HEK293T (cell line): ENCODE measurements at regions not wholly inside any gene's neighbourhood (a gene's known extent, or its start where the extent isn't known, plus 50 kb on each side); places are given as distances from the start of the nearest gene placed in this dataset.
"Not testable (repeated sequence)": the region's sequence is repeated elsewhere in the genome, so short reads cannot be mapped to it uniquely, and the experiment has no call there.

Experiments used
- CTCF ChIA-PET: fragments of 350-600 bp; formaldehyde crosslinking; extraction: SDS; loops from one replicate; lab custom pipeline; 2021; ENCODE audit warnings: antibody characterized with exemption, inconsistent platforms; lab: Yijun Ruan, JAX
- POLR2A ChIA-PET: fragments of 350-600 bp; formaldehyde crosslinking; extraction: SDS; loops from one replicate; lab custom pipeline; 2020; ENCODE audit warnings: antibody characterized with exemption, inconsistent platforms; lab: Yijun Ruan, JAX
- DNase-seq: peaks from one replicate; pipeline ENCODE4 v3.0.0; 2012; ENCODE audit warnings: mixed read lengths; ENCODE audit errors: extremely low spot score
- ARNT ChIP-seq: fragments of 450-650 bp; IDR thresholded peaks from 2 replicates; pipeline ENCODE4 v1.6.1; 2017; ENCODE audit warnings: mild to moderate bottlenecking
- BHLHE40 ChIP-seq: fragments of 450-650 bp; IDR thresholded peaks from 2 replicates; pipeline ENCODE4 v1.6.1; 2016; ENCODE audit warnings: mild to moderate bottlenecking, moderate library complexity, borderline replicate concordance
- CTBP1 ChIP-seq: fragments of 450-650 bp; IDR thresholded peaks from 2 replicates; pipeline ENCODE4 v1.6.1; 2016; ENCODE audit warnings: borderline replicate concordance
- ELF4 ChIP-seq: fragments of 450-650 bp; IDR thresholded peaks from 2 replicates; pipeline ENCODE4 v1.6.1; 2017; ENCODE audit warnings: antibody characterized with exemption
- FOXA1 ChIP-seq: fragments of 450-650 bp; IDR thresholded peaks from 2 replicates; pipeline ENCODE4 v1.6.1; 2016; ENCODE audit warnings: mild to moderate bottlenecking
- FOXK2 ChIP-seq: fragments of 450-650 bp; IDR thresholded peaks from 2 replicates; pipeline ENCODE4 v1.6.1; 2016; ENCODE audit warnings: mild to moderate bottlenecking
- FOXM1 ChIP-seq: fragments of 450-650 bp; IDR thresholded peaks from 2 replicates; pipeline ENCODE4 v1.6.1; 2017; ENCODE audit warnings: mild to moderate bottlenecking, borderline replicate concordance
- HDGF ChIP-seq: fragments of 450-650 bp; IDR thresholded peaks from 2 replicates; pipeline ENCODE4 v1.6.1; 2017; ENCODE audit warnings: antibody characterized with exemption, borderline replicate concordance
- L3MBTL2 ChIP-seq: fragments of 450-650 bp; conservative IDR thresholded peaks from 2 replicates; pipeline ENCODE4 v1.6.1; 2016; ENCODE audit warnings: mild to moderate bottlenecking
- LEF1 ChIP-seq: fragments of 450-650 bp; IDR thresholded peaks from 2 replicates; pipeline ENCODE4 v1.6.1; 2017; ENCODE audit warnings: mild to moderate bottlenecking, borderline replicate concordance
- NFRKB ChIP-seq: fragments of 450-650 bp; IDR thresholded peaks from 2 replicates; pipeline ENCODE4 v1.6.1; 2016; ENCODE audit warnings: mild to moderate bottlenecking, moderate library complexity
- SP1 ChIP-seq: fragments of 450-650 bp; IDR thresholded peaks from 2 replicates; pipeline ENCODE4 v1.6.1; 2017
- SUZ12 ChIP-seq: fragments of 450-650 bp; IDR thresholded peaks from 2 replicates; pipeline ENCODE4 v1.6.1; 2016; ENCODE audit warnings: mild to moderate bottlenecking
- TARDBP ChIP-seq: fragments of 450-650 bp; IDR thresholded peaks from 2 replicates; pipeline ENCODE4 v1.6.1; 2016
- ZNF384 ChIP-seq: fragments of 450-650 bp; IDR thresholded peaks from 2 replicates; pipeline ENCODE4 v1.6.1; 2016
- TF ChIP-seq, protein P1 (sequence below): fragments of 450-650 bp; IDR thresholded peaks from 2 replicates; pipeline ENCODE4 v1.6.1; 2016

DNA sequence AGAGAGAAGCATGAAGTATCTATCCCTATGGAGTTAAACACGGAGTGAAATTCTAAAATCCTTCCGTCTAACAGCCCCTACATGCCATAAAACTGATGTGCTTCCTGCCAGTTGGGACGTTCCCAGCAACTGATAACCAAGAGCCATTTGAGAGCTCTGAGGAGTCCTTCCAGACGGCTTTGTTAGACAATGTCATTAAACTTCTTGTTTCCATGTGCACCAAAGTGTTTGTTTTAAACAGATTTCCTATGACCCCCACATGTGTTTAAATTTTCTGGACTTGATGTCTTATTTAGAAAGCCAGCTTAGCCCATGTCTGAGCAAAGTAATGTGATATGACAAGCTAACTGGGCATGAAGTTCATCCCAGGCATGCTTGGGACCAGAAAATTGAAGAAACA is 57.2 kb upstream of the LPAR1 start:
- DNase-seq = no peak
- POLR2A ChIA-PET = no interaction called here
- TF ChIP-seq FOXK2 (no peak), NFRKB (no peak)
- CTCF ChIA-PET = no interaction called here

DNA sequence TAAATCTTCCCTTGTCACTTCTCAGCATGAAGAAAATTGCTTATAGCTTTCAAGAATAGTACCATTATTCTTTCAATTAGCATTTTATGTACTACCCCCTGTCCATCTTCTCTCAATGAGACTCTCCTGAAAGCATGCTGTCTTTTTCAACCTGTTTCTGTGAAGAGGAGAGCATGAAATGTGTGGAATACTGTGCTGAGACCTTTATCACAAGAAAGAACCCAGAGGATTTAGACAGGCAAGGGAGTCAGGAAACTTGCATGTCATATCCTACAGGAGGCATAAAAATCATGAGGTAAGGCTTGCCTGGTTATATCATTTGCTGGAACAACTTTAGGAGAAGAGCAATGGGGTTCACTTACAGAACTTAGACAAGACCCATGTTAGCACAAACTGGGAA is 56.7 kb upstream of the LPAR1 start:
- DNase-seq = no peak
- CTCF ChIA-PET = no interaction called here
- TF ChIP-seq L3MBTL2 = no peak
- no peak for TF ChIP-seq SP1
- TF ChIP-seq, protein P1, sequence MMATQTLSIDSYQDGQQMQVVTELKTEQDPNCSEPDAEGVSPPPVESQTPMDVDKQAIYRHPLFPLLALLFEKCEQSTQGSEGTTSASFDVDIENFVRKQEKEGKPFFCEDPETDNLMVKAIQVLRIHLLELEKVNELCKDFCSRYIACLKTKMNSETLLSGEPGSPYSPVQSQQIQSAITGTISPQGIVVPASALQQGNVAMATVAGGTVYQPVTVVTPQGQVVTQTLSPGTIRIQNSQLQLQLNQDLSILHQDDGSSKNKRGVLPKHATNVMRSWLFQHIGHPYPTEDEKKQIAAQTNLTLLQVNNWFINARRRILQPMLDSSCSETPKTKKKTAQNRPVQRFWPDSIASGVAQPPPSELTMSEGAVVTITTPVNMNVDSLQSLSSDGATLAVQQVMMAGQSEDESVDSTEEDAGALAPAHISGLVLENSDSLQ = peak; percentile 47; the same call in 1 of the 2 replicates
- POLR2A ChIA-PET = no interaction called here

DNA sequence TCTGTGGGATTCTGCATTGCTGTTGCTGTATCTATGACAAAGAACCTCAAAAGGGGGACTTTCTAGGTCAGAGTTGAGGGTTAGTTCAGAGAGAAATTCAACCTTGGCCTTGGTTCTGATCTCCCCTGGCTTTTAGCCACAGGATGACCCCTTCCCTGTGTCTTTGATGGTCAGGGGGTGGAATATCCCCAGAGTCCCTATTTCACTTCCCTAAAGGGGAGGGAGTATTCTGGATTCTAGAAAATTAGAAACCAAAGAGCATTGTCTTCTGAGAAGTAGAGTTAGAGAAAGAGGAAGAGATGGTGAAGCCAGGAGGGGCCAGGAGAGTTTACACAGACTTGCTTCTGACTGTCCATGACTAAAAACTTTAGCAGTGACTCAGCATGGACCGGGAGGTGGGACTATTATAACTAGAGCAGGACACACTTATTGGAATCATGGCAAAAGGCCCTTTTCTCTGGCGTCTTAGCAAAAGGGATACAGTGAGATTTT is 56.2 kb upstream of the LPAR1 start:
- DNase-seq = no peak
- CTCF ChIA-PET = no interaction called here
- POLR2A ChIA-PET = no interaction called here
- TF ChIP-seq FOXM1 (no peak), FOXK2 (no peak), NFRKB (no peak), CTBP1 (no peak), LEF1 (no peak), BHLHE40 (no peak), ZNF384 (no peak), FOXA1 (no peak), ARNT (no peak), SUZ12 (no peak), HDGF (no peak), L3MBTL2 (no peak), SP1 (no peak), ELF4 (no peak), TARDBP (no peak)
- TF ChIP-seq, protein P1 = no peak

DNA sequence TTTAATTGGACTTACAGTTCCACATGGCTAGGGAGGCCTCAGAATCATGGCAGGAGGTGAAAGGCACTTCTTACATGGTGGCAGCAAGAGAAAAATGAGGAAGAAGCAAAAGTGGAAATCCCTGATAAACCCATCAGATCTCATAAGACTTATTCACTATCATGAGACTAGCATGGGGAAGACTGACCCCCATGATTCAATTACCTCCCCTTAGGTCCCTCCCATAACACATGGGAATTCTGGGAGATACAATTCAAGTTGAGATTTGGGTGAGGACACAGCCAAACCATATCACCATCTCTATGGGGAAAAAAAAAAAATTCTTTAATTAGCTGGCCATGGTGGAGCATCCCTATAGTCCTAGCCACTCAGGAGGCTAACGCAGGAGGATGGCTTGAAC is 53.9 kb upstream of the LPAR1 start:
- POLR2A ChIA-PET, DNase-seq, CTCF ChIA-PET: not testable (repeated sequence)
